HCT116 (cell line): ENCODE measurements at regions not wholly inside any gene's neighbourhood (a gene's known extent, or its start where the extent isn't known, plus 50 kb on each side); places are given as distances from the start of the nearest gene placed in this dataset.

Source experiments
- ATAC-seq: fragments of 200-7000 bp; cut with Tn5 transposase; 2 replicates; pipeline ENCODE4 v1.9.1; 2020; ENCODE audit warnings: mild to moderate bottlenecking, moderate library complexity
- BruUV-seq: library from RNA; stranded (reverse); fragments of 400-500 nt; replicated peaks from 2 replicates; lab custom pipeline; 2021; lab: Mats Ljungman, UMichigan
- CTCF ChIA-PET: fragments of 300-600 bp; sonication (Branson Sonifier 250); formaldehyde crosslinking; loops from one replicate; lab custom pipeline; 2021; ENCODE audit warnings: antibody characterized with exemption; lab: Charles Lee
- POLR2A ChIA-PET: fragments of 300-600, 350-600 bp; sonication (Branson Sonifier 250); formaldehyde crosslinking; loops from one replicate; lab custom pipeline; 2021; ENCODE audit warnings: antibody characterized with exemption; lab: Charles Lee
- RAD21 ChIA-PET, 2 experiments: fragments of 300-600 bp; sonication (Branson Sonifier 250); formaldehyde crosslinking; loops; one replicate each; lab custom pipeline; 2023; ENCODE audit warnings: low total read pairs in 2 of 2; ENCODE audit not compliant: uncharacterized antibody in 2 of 2, unreplicated experiment in 2 of 2, low non-redundant PET in 1 of 2; lab: Charles Lee
- DNase-seq: peaks from one replicate; pipeline ENCODE4 v3.0.0-alpha.2; 2010; ENCODE audit warnings: low read depth, low spot score
- H2AFZ ChIP-seq: fragments of 200-600 bp; shearing (Covaris generic), sonication (generic); 2 replicates; pipeline ENCODE4 v1.6.1; 2017; ENCODE audit warnings: low read depth, mixed run types, mixed read lengths, antibody characterized with exemption, low read length; ENCODE audit not compliant: poor library complexity, severe bottlenecking
- H3K27ac ChIP-seq: 2 replicates; pipeline ENCODE4 v1.5.1; 2012; ENCODE audit warnings: low read depth, low read length
- H3K27me3 ChIP-seq: fragments of 200-600 bp; sonication (generic); 2 replicates; pipeline ENCODE4 v1.6.1; 2016; ENCODE audit warnings: mixed run types, low read length, mixed read lengths; ENCODE audit not compliant: insufficient read depth
- H3K36me3 ChIP-seq, 2 experiments: fragments of 200-500 bp in 1 of 2; fragments of 200-600 bp in 1 of 2; sonication (Bioruptor generic) in 1 of 2; sonication (generic) in 1 of 2; 2 replicates each; pipeline versions ENCODE4 v1.5.1 to v1.6.1; 2014 to 2016; ENCODE audit warnings: low read length in 2 of 2, inconsistent platforms in 1 of 2, mixed read lengths in 1 of 2, mixed run types in 1 of 2; ENCODE audit not compliant: insufficient read depth in 2 of 2, control insufficient read depth in 1 of 2
- H3K4me1 ChIP-seq, 2 experiments: fragments of 200-600 bp in 1 of 2; sonication (generic) in 1 of 2; 2 replicates each; pipeline versions ENCODE4 v1.5.1 to v1.6.1; 2012 to 2017; ENCODE audit warnings: low read length in 2 of 2, inconsistent platforms in 1 of 2, mild to moderate bottlenecking in 1 of 2, mixed read lengths in 1 of 2, mixed run types in 1 of 2, moderate library complexity in 1 of 2; ENCODE audit not compliant: insufficient read depth in 2 of 2, control insufficient read depth in 1 of 2
- H3K4me2 ChIP-seq: fragments of 200-600 bp; sonication (generic); 2 replicates; pipeline ENCODE4 v1.6.1; 2017; ENCODE audit warnings: mixed run types, low read length, mixed read lengths
- H3K4me3 ChIP-seq, 2 experiments: fragments of 200-600 bp in 1 of 2; sonication (generic) in 1 of 2; replicated peaks in 1 of 2; 2 replicates each; pipeline ENCODE4 v1.5.1; 2011 to 2016; ENCODE audit warnings: low read length in 2 of 2, control low read depth in 1 of 2, low read depth in 1 of 2, mild to moderate bottlenecking in 1 of 2, mixed read lengths in 1 of 2, mixed run types in 1 of 2
- H3K79me2 ChIP-seq: fragments of 200-600 bp; sonication (generic); 2 replicates; pipeline ENCODE4 v1.6.1; 2017; ENCODE audit warnings: mild to moderate bottlenecking, mixed run types, low read length, moderate library complexity, mixed read lengths; ENCODE audit not compliant: insufficient read depth
- H3K9ac ChIP-seq: fragments of 200-600 bp; sonication (generic); 2 replicates; pipeline ENCODE4 v1.6.1; 2016; ENCODE audit warnings: low read length, mixed read lengths
- H3K9me2 ChIP-seq: fragments of 200-600 bp; sonication (generic), shearing (Covaris generic); 2 replicates; pipeline ENCODE4 v1.6.1; 2017; ENCODE audit warnings: mixed run types, mild to moderate bottlenecking, moderate library complexity; ENCODE audit not compliant: insufficient read depth
- H3K9me3 ChIP-seq, 2 experiments: fragments of 200-500 bp in 1 of 2; fragments of 200-600 bp in 1 of 2; sonication (Bioruptor generic) in 1 of 2; sonication (generic) in 1 of 2; 2 replicates each; pipeline ENCODE4 v1.6.1; 2014 to 2017; ENCODE audit warnings: low read length in 2 of 2, mixed read lengths in 2 of 2, inconsistent platforms in 1 of 2, low read depth in 1 of 2, mild to moderate bottlenecking in 1 of 2, mixed run types in 1 of 2, moderate library complexity in 1 of 2; ENCODE audit not compliant: control insufficient read depth in 1 of 2, insufficient read depth in 1 of 2
- H4K20me1 ChIP-seq: fragments of 200-600 bp; sonication (generic), shearing (Covaris generic); 2 replicates; pipeline ENCODE4 v1.6.1; 2017; ENCODE audit warnings: mixed run types, mild to moderate bottlenecking, moderate library complexity; ENCODE audit not compliant: insufficient read depth
- CBX3 ChIP-seq: IDR thresholded peaks from 2 replicates; pipeline ENCODE4 v1.6.1; 2012; ENCODE audit warnings: low read depth
- CEBPB ChIP-seq: IDR thresholded peaks from 2 replicates; pipeline ENCODE4 v1.6.1; 2012; ENCODE audit warnings: low read depth
- CTCF ChIP-seq, 3 experiments: fragments of 200-600 bp in 1 of 3; sonication (generic) in 1 of 3; IDR thresholded peaks in 2 of 3; conservative IDR thresholded peaks in 1 of 3; 2 replicates each; pipeline ENCODE4 v1.5.1; 2012 to 2017; ENCODE audit warnings: low read depth in 2 of 3, low read length in 2 of 3, antibody characterized with exemption in 1 of 3, borderline replicate concordance in 1 of 3, control low read depth in 1 of 3, mild to moderate bottlenecking in 1 of 3, mixed read lengths in 1 of 3, mixed run types in 1 of 3, moderate library complexity in 1 of 3; ENCODE audit not compliant: insufficient read depth in 1 of 3
- ELF1 ChIP-seq: IDR thresholded peaks from 2 replicates; pipeline ENCODE4 v1.6.1; 2012; ENCODE audit warnings: low read depth, borderline replicate concordance
- EZH2 ChIP-seq: fragments of 200-600 bp; sonication (generic); IDR thresholded peaks from 2 replicates; pipeline ENCODE4 v1.6.1; 2017; ENCODE audit warnings: antibody characterized with exemption, mixed run types
- EZH2phosphoT487 ChIP-seq: fragments of 200-600 bp; IDR thresholded peaks from 2 replicates; pipeline ENCODE4 v1.6.1; 2018; ENCODE audit warnings: antibody characterized with exemption, borderline replicate concordance
- JUND ChIP-seq: IDR thresholded peaks from 2 replicates; pipeline ENCODE4 v1.6.1; 2012
- MAX ChIP-seq: IDR thresholded peaks from 2 replicates; pipeline ENCODE4 v1.6.1; 2012
- POLR2A ChIP-seq: IDR thresholded peaks from 2 replicates; pipeline ENCODE4 v1.7.0; 2011; ENCODE audit warnings: borderline replicate concordance; ENCODE audit not compliant: insufficient read depth, insufficient read length; ENCODE audit errors: extremely low read depth
- RAD21 ChIP-seq: IDR thresholded peaks from 2 replicates; pipeline ENCODE4 v1.6.1; 2012; ENCODE audit warnings: low read depth, mild to moderate bottlenecking
- SIN3A ChIP-seq: IDR thresholded peaks from 2 replicates; pipeline ENCODE4 v1.6.1; 2012; ENCODE audit warnings: low read depth
- TCF7L2 ChIP-seq: IDR thresholded peaks from 2 replicates; pipeline ENCODE4 v1.7.0; 2011; ENCODE audit warnings: borderline replicate concordance, inconsistent platforms; ENCODE audit not compliant: insufficient read depth, insufficient read length; ENCODE audit errors: extremely low read depth
- YY1 ChIP-seq: IDR thresholded peaks from 2 replicates; pipeline ENCODE4 v1.6.1; 2011; ENCODE audit warnings: low read length, low read depth, moderate library complexity, mild to moderate bottlenecking; ENCODE audit not compliant: insufficient replicate concordance; ENCODE audit errors: extremely low read depth
- ZNF274 ChIP-seq: fragments of 200-500 bp; sonication (Bioruptor generic); IDR thresholded peaks from 2 replicates; pipeline ENCODE4 v1.6.1; 2014; ENCODE audit warnings: mild to moderate bottlenecking, low read depth, low read length, inconsistent platforms
- intact Hi-C: fragments of 100-400 bp; cut with micrococcal nuclease; formaldehyde crosslinking; loops from 2 replicates; pipeline ENCODE4 v1.10.0; 2022
- TF ChIP-seq, protein P1 (sequence below): IDR thresholded peaks from 2 replicates; pipeline ENCODE4 v1.6.1; 2011; ENCODE audit warnings: mild to moderate bottlenecking, low read length, moderate library complexity; ENCODE audit not compliant: insufficient replicate concordance; ENCODE audit errors: extremely low read depth
- TF ChIP-seq, protein P2 (sequence below): IDR thresholded peaks from 2 replicates; pipeline ENCODE4 v1.6.1; 2012

DNA sequence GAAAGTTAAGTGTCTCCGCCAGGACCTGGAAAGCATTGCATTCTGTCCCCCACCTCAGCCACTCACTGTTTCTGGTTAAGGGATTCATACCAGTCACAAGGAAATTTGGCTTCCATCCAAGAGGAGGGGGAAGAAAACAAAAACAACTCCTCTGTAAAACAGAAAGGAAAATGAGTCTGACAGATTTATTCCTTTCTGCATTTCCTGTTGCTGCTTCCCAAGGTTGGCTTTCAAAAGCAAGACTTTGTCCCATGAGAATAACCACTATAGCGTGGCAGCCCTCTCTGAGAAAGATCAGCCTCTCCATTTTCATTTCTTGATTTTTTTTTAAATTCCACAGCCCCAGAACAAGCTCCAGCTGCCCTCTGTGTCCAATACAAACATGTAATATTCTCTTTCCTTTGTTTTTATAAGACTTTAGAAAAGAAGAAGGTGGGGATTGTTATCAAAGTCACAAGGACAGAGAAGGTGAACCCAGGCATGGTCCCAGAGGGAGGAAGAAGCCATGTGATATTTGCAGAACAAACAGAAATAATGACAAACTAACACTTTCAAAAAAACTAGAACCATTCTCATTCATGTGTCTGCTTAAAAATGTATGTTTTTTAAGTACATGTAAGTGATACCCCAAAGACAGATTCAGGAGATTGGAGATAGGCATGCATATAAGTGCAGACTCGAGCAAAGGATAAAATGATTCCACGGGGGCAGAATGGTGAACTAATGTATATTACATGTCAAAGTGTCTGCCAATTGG, 90.7 kb upstream of the DCLK2 start:
- TF ChIP-seq EZH2: no peak
- no peak for TF ChIP-seq MAX
- TF ChIP-seq, all 23 proteins: peak for 0
- RAD21 ChIA-PET: no interaction called here
- H3K4me3 ChIP-seq: no peak overlapping the region
- H3K27me3 ChIP-seq: no peaks in the 10 kb centered on the region
- no peaks in the 10 kb centered on the region for H3K36me3 ChIP-seq
- CTCF ChIA-PET: interaction anchor here (1.0 kb wide), 1 partner anchor 11 kb away, joined by 3 read pairs; no protein-coding TSS in a partner anchor
- intact Hi-C loops: no loop called here
- no peak overlapping the region for H2AFZ ChIP-seq
- H3K4me1 ChIP-seq: no peaks in the 10 kb centered on the region
- no peaks in the 10 kb centered on the region; the same call in 1 of the 2 replicates for H4K20me1 ChIP-seq
- ATAC-seq (no peak), DNase-seq (no peak)
- H3K9me2 ChIP-seq: no peaks in the 10 kb centered on the region; the same call in 1 of the 2 replicates
- no peaks in the 10 kb centered on the region for H3K79me2 ChIP-seq
- H3K9me3 ChIP-seq: no peaks in the 10 kb centered on the region
- H3K9ac ChIP-seq: no peak overlapping the region
- POLR2A ChIA-PET: no interaction called here
- no peak overlapping the region for H3K4me2 ChIP-seq
- no peak overlapping the region for H3K27ac ChIP-seq
- no TSS peak for BruUV-seq

DNA sequence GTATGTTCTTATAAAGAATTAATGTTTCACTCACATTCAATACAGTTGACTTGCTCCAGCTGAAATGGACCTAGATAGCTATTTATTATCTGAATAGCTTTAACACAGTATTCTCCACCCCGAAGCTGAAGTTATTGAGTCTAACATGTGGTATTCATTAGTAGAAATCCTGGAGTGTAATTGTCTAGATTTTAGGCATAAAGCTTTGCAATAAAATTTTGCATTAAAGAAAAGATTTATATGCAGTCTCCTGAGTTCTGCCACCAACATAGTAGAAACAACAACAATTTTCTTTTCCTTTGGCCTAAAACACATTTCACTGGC, 90.2 kb upstream of the DCLK2 start:
- intact Hi-C loops: no loop called here
- Histone ChIP-seq H4K20me1 (no peaks in the 10 kb centered on the region; the same call in 1 of the 2 replicates), H3K27ac (no peak overlapping the region), H3K9ac (no peak overlapping the region), H3K4me3 (no peak overlapping the region), H2AFZ (no peak overlapping the region), H3K36me3 (no peaks in the 10 kb centered on the region), H3K79me2 (no peaks in the 10 kb centered on the region), H3K4me2 (no peak overlapping the region), H3K27me3 (no peaks in the 10 kb centered on the region), H3K4me1 (no peaks in the 10 kb centered on the region), H3K9me2 (no peaks in the 10 kb centered on the region; the same call in 1 of the 2 replicates), H3K9me3 (no peaks in the 10 kb centered on the region)
- CTCF ChIA-PET: interaction anchor here (1.0 kb wide), 1 partner anchor 10 kb away, joined by 3 read pairs; no protein-coding TSS in a partner anchor
- ATAC-seq (no peak), DNase-seq (no peak)
- no TSS peak for BruUV-seq
- no peak for TF ChIP-seq CTCF (IDR thresholded peaks at IDR 0.05 in 2 of 3, conservative IDR thresholded peaks at IDR 0.05 in 1 of 3; ENCODE audit: borderline replicate concordance in 1 of 3, insufficient read depth in 1 of 3, low read depth in 2 of 3, low read length in 2 of 3)
- TF ChIP-seq YY1: no peak
- no peak for TF ChIP-seq CBX3
- no peak for TF ChIP-seq SIN3A
- TF ChIP-seq POLR2A: no peak
- TF ChIP-seq RAD21: no peak
- no peak for TF ChIP-seq EZH2phosphoT487
- TF ChIP-seq ELF1: no peak
- no peak for TF ChIP-seq CEBPB
- TF ChIP-seq, protein P1, sequence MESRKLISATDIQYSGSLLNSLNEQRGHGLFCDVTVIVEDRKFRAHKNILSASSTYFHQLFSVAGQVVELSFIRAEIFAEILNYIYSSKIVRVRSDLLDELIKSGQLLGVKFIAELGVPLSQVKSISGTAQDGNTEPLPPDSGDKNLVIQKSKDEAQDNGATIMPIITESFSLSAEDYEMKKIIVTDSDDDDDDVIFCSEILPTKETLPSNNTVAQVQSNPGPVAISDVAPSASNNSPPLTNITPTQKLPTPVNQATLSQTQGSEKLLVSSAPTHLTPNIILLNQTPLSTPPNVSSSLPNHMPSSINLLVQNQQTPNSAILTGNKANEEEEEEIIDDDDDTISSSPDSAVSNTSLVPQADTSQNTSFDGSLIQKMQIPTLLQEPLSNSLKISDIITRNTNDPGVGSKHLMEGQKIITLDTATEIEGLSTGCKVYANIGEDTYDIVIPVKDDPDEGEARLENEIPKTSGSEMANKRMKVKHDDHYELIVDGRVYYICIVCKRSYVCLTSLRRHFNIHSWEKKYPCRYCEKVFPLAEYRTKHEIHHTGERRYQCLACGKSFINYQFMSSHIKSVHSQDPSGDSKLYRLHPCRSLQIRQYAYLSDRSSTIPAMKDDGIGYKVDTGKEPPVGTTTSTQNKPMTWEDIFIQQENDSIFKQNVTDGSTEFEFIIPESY: no peak
- no peak for TF ChIP-seq ZNF274
- TF ChIP-seq, protein P2, sequence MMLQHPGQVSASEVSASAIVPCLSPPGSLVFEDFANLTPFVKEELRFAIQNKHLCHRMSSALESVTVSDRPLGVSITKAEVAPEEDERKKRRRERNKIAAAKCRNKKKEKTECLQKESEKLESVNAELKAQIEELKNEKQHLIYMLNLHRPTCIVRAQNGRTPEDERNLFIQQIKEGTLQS: no peak
- no peak for TF ChIP-seq JUND
- no peak for TF ChIP-seq TCF7L2
- POLR2A ChIA-PET: no interaction called here
- RAD21 ChIA-PET: no interaction called here
